H9 (cell line): ENCODE measurements at regions not wholly inside any gene's neighbourhood (a gene's known extent, or its start where the extent isn't known, plus 50 kb on each side); places are given as distances from the start of the nearest gene placed in this dataset.

Experiments used
- DNase-seq: peaks from one replicate; pipeline ENCODE4 v3.0.0-alpha.2; 2017
- H2AFZ ChIP-seq: one replicate; pipeline ENCODE4 v1.6.1; 2013; ENCODE audit warnings: mild to moderate bottlenecking, low read length, control low read depth, moderate library complexity
- H2AK5ac ChIP-seq: 2 replicates; pipeline ENCODE4 v1.6.1; 2013; ENCODE audit warnings: low read length, control low read depth, mixed read lengths; ENCODE audit not compliant: insufficient read length
- H2BK120ac ChIP-seq: one replicate; pipeline ENCODE4 v1.6.1; 2013; ENCODE audit warnings: low read depth, mild to moderate bottlenecking, low read length, control low read depth, inconsistent platforms; ENCODE audit not compliant: poor library complexity, severe bottlenecking
- H2BK12ac ChIP-seq: 2 replicates; pipeline ENCODE4 v1.6.1; 2013; ENCODE audit warnings: low read length, control low read depth, mixed read lengths, low read depth; ENCODE audit not compliant: insufficient read length
- H2BK15ac ChIP-seq: 2 replicates; pipeline ENCODE4 v1.6.1; 2013; ENCODE audit warnings: low read depth, low read length, control low read depth
- H2BK20ac ChIP-seq: one replicate; pipeline ENCODE4 v1.6.1; 2013; ENCODE audit warnings: low read depth, mild to moderate bottlenecking, low read length, control low read depth, inconsistent platforms; ENCODE audit not compliant: poor library complexity, severe bottlenecking
- H2BK5ac ChIP-seq: 2 replicates; pipeline ENCODE4 v1.6.1; 2013; ENCODE audit warnings: low read length, control low read depth, mixed read lengths; ENCODE audit not compliant: insufficient read length
- H3K14ac ChIP-seq: 2 replicates; pipeline ENCODE4 v1.6.1; 2013; ENCODE audit warnings: low read length, control low read depth; ENCODE audit not compliant: insufficient read depth
- H3K18ac ChIP-seq: 2 replicates; pipeline ENCODE4 v1.6.1; 2013; ENCODE audit warnings: low read depth, mild to moderate bottlenecking, mixed read lengths, low read length, control low read depth; ENCODE audit not compliant: insufficient read length
- H3K23ac ChIP-seq: 2 replicates; pipeline ENCODE4 v1.6.1; 2013; ENCODE audit warnings: low read length, control low read depth, mixed read lengths, low read depth; ENCODE audit not compliant: insufficient read length
- H3K23me2 ChIP-seq: 2 replicates; pipeline ENCODE4 v1.6.1; 2013; ENCODE audit warnings: low read depth, mild to moderate bottlenecking, mixed read lengths, low read length, control low read depth; ENCODE audit not compliant: insufficient read length, poor library complexity, severe bottlenecking
- H3K27ac ChIP-seq: 2 replicates; pipeline ENCODE4 v1.5.1; 2013; ENCODE audit warnings: low read length, control low read depth, mixed read lengths, low read depth; ENCODE audit not compliant: insufficient read length
- H3K27me3 ChIP-seq: 2 replicates; pipeline ENCODE4 v1.6.1; 2013; ENCODE audit warnings: low read length, control low read depth, inconsistent platforms; ENCODE audit not compliant: insufficient read depth
- H3K4ac ChIP-seq: 2 replicates; pipeline ENCODE4 v1.6.1; 2013; ENCODE audit warnings: low read depth, mild to moderate bottlenecking, control low read depth, inconsistent platforms, low read length, moderate library complexity
- H3K4me1 ChIP-seq: 2 replicates; pipeline ENCODE4 v1.6.1; 2013; ENCODE audit warnings: low read length, control low read depth, inconsistent platforms; ENCODE audit not compliant: insufficient read depth
- H3K4me2 ChIP-seq: 2 replicates; pipeline ENCODE4 v1.6.1; 2013; ENCODE audit warnings: low read length, control low read depth, mixed read lengths; ENCODE audit not compliant: insufficient read length, insufficient read depth
- H3K56ac ChIP-seq: 2 replicates; pipeline ENCODE4 v1.6.1; 2013; ENCODE audit warnings: low read depth, mild to moderate bottlenecking, mixed read lengths, low read length, control low read depth; ENCODE audit not compliant: insufficient read length
- H3K79me1 ChIP-seq: 2 replicates; pipeline ENCODE4 v1.6.1; 2013; ENCODE audit warnings: low read depth, mild to moderate bottlenecking, moderate library complexity, low read length, control low read depth, inconsistent platforms; ENCODE audit not compliant: insufficient read depth, poor library complexity, severe bottlenecking
- H3K79me2 ChIP-seq: 2 replicates; pipeline ENCODE4 v1.6.1; 2013; ENCODE audit warnings: low read length, control low read depth, inconsistent platforms; ENCODE audit not compliant: insufficient read depth
- H3K9ac ChIP-seq: 2 replicates; pipeline ENCODE4 v1.6.1; 2013; ENCODE audit warnings: low read length, control low read depth, mixed read lengths; ENCODE audit not compliant: insufficient read length; ENCODE audit errors: extremely low read depth
- H3K9me3 ChIP-seq: one replicate; pipeline ENCODE4 v1.6.1; 2013; ENCODE audit warnings: low read depth, low read length, inconsistent platforms; ENCODE audit not compliant: control insufficient read depth
- H3T11ph ChIP-seq: one replicate; pipeline ENCODE4 v1.6.1; 2013; ENCODE audit warnings: mild to moderate bottlenecking, low read length, control low read depth, inconsistent platforms
- H4K20me1 ChIP-seq: one replicate; pipeline ENCODE4 v1.6.1; 2013; ENCODE audit not compliant: control insufficient read depth, insufficient read length, insufficient read depth
- H4K5ac ChIP-seq: 2 replicates; pipeline ENCODE4 v1.6.1; 2013; ENCODE audit warnings: low read depth, mild to moderate bottlenecking, mixed read lengths, low read length, control low read depth; ENCODE audit not compliant: insufficient read length
- H4K8ac ChIP-seq: replicated peaks from 2 replicates; pipeline ENCODE4 v1.6.1; 2013; ENCODE audit warnings: low read length, control low read depth, mixed read lengths, low read depth; ENCODE audit not compliant: insufficient read length
- H4K91ac ChIP-seq: 2 replicates; pipeline ENCODE4 v1.6.1; 2013; ENCODE audit warnings: low read depth, mild to moderate bottlenecking, moderate library complexity, mixed read lengths, low read length, control low read depth; ENCODE audit not compliant: insufficient read length
- H3K27ac Mint-ChIP-seq, 3 experiments: 2 replicates in 2 of 3; 3 replicates in 1 of 3; pipeline ENCODE4 v1.8.0; 2020 to 2021; ENCODE audit warnings: mixed read lengths in 3 of 3, mild to moderate bottlenecking in 1 of 3, moderate library complexity in 1 of 3
- H3K27me3 Mint-ChIP-seq: 2 replicates; pipeline ENCODE4 v1.8.0; 2021; ENCODE audit warnings: low read depth, mild to moderate bottlenecking, moderate library complexity, mixed read lengths
- H3K36me3 Mint-ChIP-seq, 3 experiments: 2 replicates in 2 of 3; 3 replicates in 1 of 3; pipeline ENCODE4 v1.8.0; 2020 to 2021; ENCODE audit warnings: low read depth in 3 of 3, mixed read lengths in 3 of 3; ENCODE audit not compliant: insufficient read depth in 1 of 3
- H3K4me1 Mint-ChIP-seq, 2 experiments: 2 replicates each; pipeline ENCODE4 v1.8.0; 2020; ENCODE audit warnings: mixed read lengths in 2 of 2
- H3K4me3 Mint-ChIP-seq, 2 experiments: 2 replicates in 1 of 2; 3 replicates in 1 of 2; pipeline ENCODE4 v1.8.0; 2020 to 2021; ENCODE audit warnings: mild to moderate bottlenecking in 2 of 2, mixed read lengths in 2 of 2, moderate library complexity in 1 of 2
- H3K9me3 Mint-ChIP-seq, 2 experiments: 2 replicates in 1 of 2; 3 replicates in 1 of 2; pipeline ENCODE4 v1.8.0; 2020; ENCODE audit warnings: mild to moderate bottlenecking in 2 of 2, mixed read lengths in 2 of 2, moderate library complexity in 1 of 2
- WGBS: extraction: QIAGEN DNeasy Blood & Tissue Kit; methylation state at CpG from one replicate; pipeline ENCODE4 v1.1.7; 2013; ENCODE audit warnings: missing lambda C conversion rate, low lambda C conversion rate, mixed read lengths; ENCODE audit not compliant: insufficient read length; ENCODE audit errors: extremely low coverage; 5-methylcytosine and 5-hydroxymethylcytosine counted together
- TF ChIP-seq, protein P1 (sequence below): fragments of 200-600 bp; sonication (generic); conservative IDR thresholded peaks from 3 replicates; pipeline ENCODE4 v1.8.0; 2021; ENCODE audit warnings: antibody characterized with exemption, mild to moderate bottlenecking

DNA sequence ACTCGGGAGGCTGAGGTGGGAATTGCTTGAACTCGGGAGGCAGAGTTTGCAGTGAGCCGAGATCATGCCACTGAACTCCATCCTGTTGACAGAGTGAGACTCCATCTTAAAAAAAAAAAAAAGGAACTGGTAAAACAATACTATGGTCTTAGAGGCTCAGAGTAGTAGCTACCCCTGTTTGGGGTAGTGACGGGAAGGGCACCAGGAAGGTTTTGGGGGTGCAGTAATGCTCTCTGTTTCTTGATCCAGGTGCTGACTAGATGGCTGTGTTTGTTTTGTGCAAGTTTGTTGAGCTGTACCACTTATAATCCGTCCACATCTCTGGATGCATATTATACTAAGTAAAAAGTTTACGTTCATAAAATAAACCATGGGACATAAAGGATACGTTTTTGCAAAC lies 765.8 kb upstream of the TPTE start:
- H2AK5ac ChIP-seq = no peak overlapping the region
- no peak overlapping the region for H3K23ac ChIP-seq
- H3K79me2 ChIP-seq = no peaks in the 10 kb centered on the region
- no peak overlapping the region for H3K9ac ChIP-seq
- no peak overlapping the region for H2AFZ ChIP-seq
- H2BK12ac ChIP-seq = no peak overlapping the region
- no peaks in the 10 kb centered on the region for H3K27me3 Mint-ChIP-seq
- no peak overlapping the region for H4K5ac ChIP-seq
- H3K36me3 Mint-ChIP-seq = peaks cover 0 to 9% (median 5%) of the 10 kb centered on the region in 3 experiments; a peak in 5 of 7 replicates
- no peak overlapping the region for H4K91ac ChIP-seq
- no peak overlapping the region for H2BK5ac ChIP-seq
- WGBS = no CpG with 5 or more reads among the region's 7 CpGs
- no peak overlapping the region for H3K27ac Mint-ChIP-seq
- no peaks in the 10 kb centered on the region for H4K20me1 ChIP-seq
- no peak overlapping the region for H3K27ac ChIP-seq
- no peaks in the 10 kb centered on the region; a peak in 2 of 5 replicates for H3K9me3 Mint-ChIP-seq
- H3K4me3 Mint-ChIP-seq = no peak overlapping the region
- H2BK120ac ChIP-seq = no peak overlapping the region
- H2BK20ac ChIP-seq = no peak overlapping the region
- peaks cover 98% of the 10 kb centered on the region for H3K9me3 ChIP-seq
- no peaks in the 10 kb centered on the region for H3K27me3 ChIP-seq
- no peak overlapping the region for H2BK15ac ChIP-seq
- no peak overlapping the region for H3T11ph ChIP-seq
- H3K4me1 ChIP-seq = no peaks in the 10 kb centered on the region
- H3K4me2 ChIP-seq = no peak overlapping the region
- H3K4me1 Mint-ChIP-seq = no peaks in the 10 kb centered on the region
- no peaks in the 10 kb centered on the region for H3K79me1 ChIP-seq
- H3K56ac ChIP-seq = no peak overlapping the region
- TF ChIP-seq, protein P1, sequence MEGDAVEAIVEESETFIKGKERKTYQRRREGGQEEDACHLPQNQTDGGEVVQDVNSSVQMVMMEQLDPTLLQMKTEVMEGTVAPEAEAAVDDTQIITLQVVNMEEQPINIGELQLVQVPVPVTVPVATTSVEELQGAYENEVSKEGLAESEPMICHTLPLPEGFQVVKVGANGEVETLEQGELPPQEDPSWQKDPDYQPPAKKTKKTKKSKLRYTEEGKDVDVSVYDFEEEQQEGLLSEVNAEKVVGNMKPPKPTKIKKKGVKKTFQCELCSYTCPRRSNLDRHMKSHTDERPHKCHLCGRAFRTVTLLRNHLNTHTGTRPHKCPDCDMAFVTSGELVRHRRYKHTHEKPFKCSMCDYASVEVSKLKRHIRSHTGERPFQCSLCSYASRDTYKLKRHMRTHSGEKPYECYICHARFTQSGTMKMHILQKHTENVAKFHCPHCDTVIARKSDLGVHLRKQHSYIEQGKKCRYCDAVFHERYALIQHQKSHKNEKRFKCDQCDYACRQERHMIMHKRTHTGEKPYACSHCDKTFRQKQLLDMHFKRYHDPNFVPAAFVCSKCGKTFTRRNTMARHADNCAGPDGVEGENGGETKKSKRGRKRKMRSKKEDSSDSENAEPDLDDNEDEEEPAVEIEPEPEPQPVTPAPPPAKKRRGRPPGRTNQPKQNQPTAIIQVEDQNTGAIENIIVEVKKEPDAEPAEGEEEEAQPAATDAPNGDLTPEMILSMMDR = no peak
- no peak overlapping the region for H3K4ac ChIP-seq
- no peak overlapping the region for H4K8ac ChIP-seq
- no peaks in the 10 kb centered on the region for H3K23me2 ChIP-seq
- no peak for DNase-seq
- H3K18ac ChIP-seq = no peak overlapping the region
- H3K14ac ChIP-seq = no peak overlapping the region
